Peyer's patch (tissue), 4 donors: ENCODE measurements at regions not wholly inside any gene's neighbourhood (a gene's known extent, or its start where the extent isn't known, plus 50 kb on each side); places are given as distances from the start of the nearest gene placed in this dataset.
A peak's percentile ranks its signal among the peaks of the same experiment; 100 is the strongest.

Source experiments
- DNase-seq, 3 donors: peaks; one replicate each; pipeline ENCODE4 v3.0.0-alpha.2; 2017 to 2019
- H3K27ac ChIP-seq, 4 donors: fragments of 200-600 bp; sonication (generic); one replicate each; pipeline ENCODE4 v1.5.1; 2016 to 2019
- H3K27me3 ChIP-seq, 2 donors: fragments of 200-600 bp; sonication (generic); one replicate each; pipeline ENCODE4 v1.5.1; 2019
- H3K36me3 ChIP-seq, 3 donors: fragments of 200-600 bp; sonication (generic); one replicate each; pipeline ENCODE4 v1.5.1; 2016 to 2019
- H3K4me1 ChIP-seq, 4 donors: fragments of 200-600 bp; sonication (generic); one replicate each; pipeline ENCODE4 v1.5.1; 2016 to 2019
- H3K4me3 ChIP-seq, 4 donors: fragments of 200-600 bp; sonication (generic); 1 replicate in 3 of 4; 2 replicates in 1 of 4; pipeline ENCODE4 v1.5.1; 2016 to 2019; ENCODE audit warnings: mild to moderate bottlenecking in 1 of 4
- H3K9me3 ChIP-seq, 4 donors: fragments of 200-600 bp; sonication (generic); one replicate each; pipeline ENCODE4 v1.5.1; 2016 to 2019; ENCODE audit warnings: mild to moderate bottlenecking in 1 of 4
- POLR2A ChIP-seq, 2 donors: fragments of 450-650 bp; IDR thresholded peaks; one replicate each; pipeline ENCODE4 v1.5.1; 2017; ENCODE audit warnings: antibody characterized with exemption in 2 of 2, mild to moderate bottlenecking in 2 of 2, moderate library complexity in 2 of 2
- TF ChIP-seq, protein P1 (sequence below), 6 experiments: fragments of 450-650 bp in 4 of 6; fragments of 200-600 bp in 2 of 6; sonication (generic) in 1 of 6; IDR thresholded peaks; one replicate each; pipeline ENCODE4 v1.5.1; 2017 to 2019; ENCODE audit warnings: antibody characterized with exemption in 6 of 6, mild to moderate bottlenecking in 3 of 6, moderate library complexity in 1 of 6

DNA sequence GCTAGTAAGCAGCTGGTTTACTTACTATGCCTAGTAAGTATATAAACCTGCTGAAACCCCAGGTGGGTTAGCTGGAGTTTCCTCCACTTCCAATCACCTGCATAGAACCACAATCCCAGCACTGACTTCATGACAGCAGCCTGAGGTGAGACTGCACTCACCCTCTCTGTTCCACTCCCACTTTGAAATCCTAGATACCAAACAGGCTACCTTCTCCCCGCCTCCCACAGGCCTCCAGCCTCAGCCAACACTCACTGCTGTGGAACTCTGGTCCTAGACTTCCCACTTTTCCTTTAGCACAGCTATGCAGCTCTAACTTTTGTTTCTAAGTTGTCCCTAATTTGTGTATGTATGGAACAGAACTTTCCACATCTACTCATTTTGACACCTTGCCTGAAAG, 149.7 kb upstream of the ARID1B start:
- Histone ChIP-seq H3K4me3 (no peak overlapping the region), H3K36me3 (no peaks in the 10 kb centered on the region), H3K27ac (no peak overlapping the region), H3K4me1 (no peaks in the 10 kb centered on the region), H3K27me3 (no peaks in the 10 kb centered on the region), H3K9me3 (no peaks in the 10 kb centered on the region)
- no peak for DNase-seq
- TF ChIP-seq, protein P1, sequence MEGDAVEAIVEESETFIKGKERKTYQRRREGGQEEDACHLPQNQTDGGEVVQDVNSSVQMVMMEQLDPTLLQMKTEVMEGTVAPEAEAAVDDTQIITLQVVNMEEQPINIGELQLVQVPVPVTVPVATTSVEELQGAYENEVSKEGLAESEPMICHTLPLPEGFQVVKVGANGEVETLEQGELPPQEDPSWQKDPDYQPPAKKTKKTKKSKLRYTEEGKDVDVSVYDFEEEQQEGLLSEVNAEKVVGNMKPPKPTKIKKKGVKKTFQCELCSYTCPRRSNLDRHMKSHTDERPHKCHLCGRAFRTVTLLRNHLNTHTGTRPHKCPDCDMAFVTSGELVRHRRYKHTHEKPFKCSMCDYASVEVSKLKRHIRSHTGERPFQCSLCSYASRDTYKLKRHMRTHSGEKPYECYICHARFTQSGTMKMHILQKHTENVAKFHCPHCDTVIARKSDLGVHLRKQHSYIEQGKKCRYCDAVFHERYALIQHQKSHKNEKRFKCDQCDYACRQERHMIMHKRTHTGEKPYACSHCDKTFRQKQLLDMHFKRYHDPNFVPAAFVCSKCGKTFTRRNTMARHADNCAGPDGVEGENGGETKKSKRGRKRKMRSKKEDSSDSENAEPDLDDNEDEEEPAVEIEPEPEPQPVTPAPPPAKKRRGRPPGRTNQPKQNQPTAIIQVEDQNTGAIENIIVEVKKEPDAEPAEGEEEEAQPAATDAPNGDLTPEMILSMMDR (IDR thresholded peaks at IDR 0.05): no peak
- no peak for TF ChIP-seq POLR2A (IDR thresholded peaks at IDR 0.05)

DNA sequence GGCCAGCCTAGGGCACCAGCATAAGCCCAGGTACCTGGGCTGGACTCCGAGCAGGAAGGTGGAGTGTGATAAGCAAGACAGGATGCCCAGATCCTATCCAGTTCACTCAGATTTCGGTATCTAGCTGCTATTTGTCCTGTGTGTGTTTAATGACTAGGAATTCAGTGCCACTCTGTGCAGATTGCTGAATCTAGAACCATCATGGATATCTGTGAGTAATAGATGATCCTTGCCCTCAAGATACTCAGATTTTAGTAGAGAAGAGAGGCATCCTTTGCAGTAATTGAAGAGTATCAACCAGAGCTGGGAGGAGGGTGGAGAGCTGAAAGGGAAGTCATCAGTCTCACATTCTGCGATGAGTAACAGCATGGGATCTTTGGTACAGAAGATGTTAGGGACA, 155.0 kb upstream of the ARID1B start:
- Histone ChIP-seq H3K4me3 (no peak overlapping the region), H3K36me3 (no peaks in the 10 kb centered on the region), H3K4me1 (no peaks in the 10 kb centered on the region), H3K9me3 (no peaks in the 10 kb centered on the region), H3K27me3 (no peaks in the 10 kb centered on the region), H3K27ac (no peak overlapping the region)
- no peak for TF ChIP-seq POLR2A (IDR thresholded peaks at IDR 0.05)
- TF ChIP-seq, protein P1 (IDR thresholded peaks at IDR 0.05): no peak
- DNase-seq: no peak

DNA sequence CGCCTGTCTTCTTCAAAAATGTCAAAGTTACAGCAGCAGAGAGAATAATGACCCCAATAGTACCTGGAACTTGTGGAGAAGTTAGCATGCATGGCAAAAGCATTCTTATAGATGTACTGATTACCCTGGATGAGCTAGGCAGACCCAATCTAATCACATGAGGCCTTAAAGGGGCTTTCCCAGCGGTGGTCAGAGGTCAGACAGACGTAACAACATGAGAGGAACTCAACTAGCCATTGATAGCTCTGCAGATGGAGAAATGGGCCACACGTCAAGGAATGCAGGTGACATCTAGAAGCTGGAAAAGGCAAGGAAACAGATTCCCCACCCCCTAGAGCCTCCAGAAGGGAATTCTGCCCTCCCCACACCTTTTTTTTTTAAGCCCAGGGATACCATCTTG, 156.8 kb upstream of the ARID1B start:
- Histone ChIP-seq H3K36me3 (no peaks in the 10 kb centered on the region), H3K4me1 (no peaks in the 10 kb centered on the region), H3K9me3 (no peaks in the 10 kb centered on the region), H3K27ac (no peak overlapping the region), H3K27me3 (no peaks in the 10 kb centered on the region), H3K4me3 (no peak overlapping the region)
- DNase-seq: no peak
- TF ChIP-seq, protein P1 (IDR thresholded peaks at IDR 0.05): no peak
- no peak for TF ChIP-seq POLR2A (IDR thresholded peaks at IDR 0.05)

DNA sequence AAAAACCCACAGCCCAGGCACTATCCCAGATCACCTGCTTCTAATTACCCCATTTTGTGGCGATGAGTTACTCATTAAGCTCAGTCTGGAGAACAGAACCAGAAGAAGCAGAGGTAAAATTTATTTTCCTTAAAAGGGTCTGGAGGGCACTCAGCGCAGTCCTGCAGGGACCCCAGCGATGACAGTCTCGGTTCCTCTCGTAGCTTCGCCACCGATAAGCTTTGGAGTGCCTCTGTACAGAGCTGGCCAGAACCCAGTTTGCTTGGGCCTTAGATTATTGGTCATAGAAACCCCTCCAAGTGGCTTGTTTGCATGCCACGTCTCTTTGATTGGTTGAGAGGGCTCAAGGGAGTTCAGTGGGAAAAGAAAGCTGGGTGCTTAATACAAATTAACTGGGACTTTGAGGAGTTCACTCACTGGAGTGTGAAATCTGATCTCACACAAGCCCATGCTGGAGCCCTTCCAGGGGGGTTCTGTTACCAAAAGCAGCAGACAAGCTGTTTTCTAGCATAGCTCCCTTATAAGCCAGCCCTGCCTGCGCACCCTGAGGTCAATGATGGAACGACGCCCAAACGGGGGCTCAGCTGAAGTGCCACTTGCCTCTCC, 158.5 kb upstream of the ARID1B start:
- Histone ChIP-seq H3K9me3 (peaks cover 0 to 3% (median 0%) of the 10 kb centered on the region in 4 donors), H3K27me3 (no peaks in the 10 kb centered on the region), H3K4me1 (no peaks in the 10 kb centered on the region), H3K36me3 (no peaks in the 10 kb centered on the region), H3K27ac (no peak overlapping the region), H3K4me3 (no peak overlapping the region)
- DNase-seq: no peak
- no peak for TF ChIP-seq POLR2A (IDR thresholded peaks at IDR 0.05)
- TF ChIP-seq, protein P1 (IDR thresholded peaks at IDR 0.05): no peak

DNA sequence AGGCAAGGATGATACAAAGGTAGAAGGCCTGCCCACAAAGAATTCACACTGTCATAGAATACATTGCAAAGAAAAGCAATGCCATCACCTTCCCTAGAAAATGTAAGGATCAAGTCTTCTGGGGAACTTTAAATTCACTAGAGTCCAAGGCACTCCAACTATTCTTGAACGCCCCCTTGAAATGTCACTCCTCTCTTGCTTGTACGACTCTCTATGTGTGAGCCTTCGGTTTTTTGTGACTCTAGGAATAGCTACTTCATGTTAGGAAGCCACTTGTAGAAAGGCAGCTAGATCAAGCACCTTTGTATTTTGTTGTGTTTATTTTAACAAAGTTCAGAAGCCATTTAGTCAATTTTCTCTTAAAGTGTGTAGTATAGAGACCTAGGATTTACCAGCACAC, 159.2 kb upstream of the ARID1B start:
- DNase-seq: no peak
- peak overlapping the region in 1 of 4 donors; percentile 40 for H3K27ac ChIP-seq
- H3K27me3 ChIP-seq: no peaks in the 10 kb centered on the region
- H3K4me3 ChIP-seq: no peak overlapping the region
- TF ChIP-seq, protein P1 (IDR thresholded peaks at IDR 0.05): no peak
- TF ChIP-seq POLR2A (IDR thresholded peaks at IDR 0.05): no peak
- H3K4me1 ChIP-seq: no peaks in the 10 kb centered on the region
- peaks cover 0 to 7% (median 0%) of the 10 kb centered on the region in 4 donors for H3K9me3 ChIP-seq
- H3K36me3 ChIP-seq: no peaks in the 10 kb centered on the region

DNA sequence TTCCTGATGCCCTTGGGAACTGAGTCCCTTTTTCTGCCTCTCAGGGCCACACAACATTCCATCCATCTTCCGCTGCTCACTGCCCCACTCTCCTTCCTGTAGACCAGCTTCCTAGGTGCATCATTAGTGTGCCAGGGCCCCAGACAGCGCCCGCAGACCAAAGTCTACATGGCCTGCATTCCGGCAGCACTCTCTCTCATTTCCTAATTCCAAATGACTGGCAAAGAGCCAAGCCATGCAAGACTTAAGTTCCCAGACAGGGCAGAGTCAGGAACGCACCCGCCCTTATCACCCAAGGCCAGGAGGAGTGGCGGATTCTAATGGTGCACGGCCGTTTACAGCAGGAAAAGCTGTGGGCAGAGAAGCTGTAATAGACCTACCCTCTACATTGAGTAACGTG, 159.8 kb upstream of the ARID1B start:
- Histone ChIP-seq H3K4me3 (no peak overlapping the region), H3K36me3 (no peaks in the 10 kb centered on the region), H3K27me3 (no peaks in the 10 kb centered on the region), H3K9me3 (peaks cover 0 to 7% (median 0%) of the 10 kb centered on the region in 4 donors), H3K27ac (no peak overlapping the region), H3K4me1 (no peaks in the 10 kb centered on the region)
- peak in 1 of 2 donors; percentile 23 for TF ChIP-seq POLR2A (IDR thresholded peaks at IDR 0.05)
- TF ChIP-seq, protein P1 (IDR thresholded peaks at IDR 0.05): no peak
- peak in 2 of 3 donors; percentile 75 to 87 for DNase-seq
